Prostate gland (tissue), 2 donors: ENCODE measurements at regions not wholly inside any gene's neighbourhood (a gene's known extent, or its start where the extent isn't known, plus 50 kb on each side); places are given as distances from the start of the nearest gene placed in this dataset.

ENCODE experiments used
- POLR2A ChIP-seq: fragments of 450-650 bp; IDR thresholded peaks from one replicate; pipeline ENCODE4 v1.6.1; 2016; ENCODE audit warnings: antibody characterized with exemption, mild to moderate bottlenecking
- TF ChIP-seq, protein P1 (sequence below), 4 experiments: fragments of 200-600 bp in 2 of 4; fragments of 450-650 bp in 2 of 4; sonication (generic) in 2 of 4; IDR thresholded peaks; 1 replicate in 3 of 4; 2 replicates in 1 of 4; pipeline ENCODE4 v1.5.1; 2016 to 2019; ENCODE audit warnings: antibody characterized with exemption in 4 of 4, mild to moderate bottlenecking in 2 of 4, moderate library complexity in 2 of 4

DNA sequence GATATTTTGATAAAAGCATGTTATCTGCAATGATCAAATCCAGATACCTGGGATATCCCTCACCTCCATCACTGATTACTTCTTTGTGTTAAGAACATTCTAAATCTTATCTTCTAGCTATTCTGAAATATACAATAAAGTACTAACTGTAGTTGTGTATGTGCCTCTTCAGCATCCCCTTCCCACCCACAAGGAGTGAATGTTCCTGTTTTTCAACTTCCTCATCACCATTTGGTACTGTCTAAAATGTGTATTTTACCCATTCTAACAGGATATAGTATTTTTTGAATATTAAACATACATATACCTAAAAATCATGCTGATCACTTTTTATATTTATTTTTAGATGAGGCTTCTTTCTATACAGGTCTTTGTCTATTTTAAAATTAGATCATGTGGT is 1252.6 kb downstream of the TMEM121 start:
- TF ChIP-seq, protein P1, sequence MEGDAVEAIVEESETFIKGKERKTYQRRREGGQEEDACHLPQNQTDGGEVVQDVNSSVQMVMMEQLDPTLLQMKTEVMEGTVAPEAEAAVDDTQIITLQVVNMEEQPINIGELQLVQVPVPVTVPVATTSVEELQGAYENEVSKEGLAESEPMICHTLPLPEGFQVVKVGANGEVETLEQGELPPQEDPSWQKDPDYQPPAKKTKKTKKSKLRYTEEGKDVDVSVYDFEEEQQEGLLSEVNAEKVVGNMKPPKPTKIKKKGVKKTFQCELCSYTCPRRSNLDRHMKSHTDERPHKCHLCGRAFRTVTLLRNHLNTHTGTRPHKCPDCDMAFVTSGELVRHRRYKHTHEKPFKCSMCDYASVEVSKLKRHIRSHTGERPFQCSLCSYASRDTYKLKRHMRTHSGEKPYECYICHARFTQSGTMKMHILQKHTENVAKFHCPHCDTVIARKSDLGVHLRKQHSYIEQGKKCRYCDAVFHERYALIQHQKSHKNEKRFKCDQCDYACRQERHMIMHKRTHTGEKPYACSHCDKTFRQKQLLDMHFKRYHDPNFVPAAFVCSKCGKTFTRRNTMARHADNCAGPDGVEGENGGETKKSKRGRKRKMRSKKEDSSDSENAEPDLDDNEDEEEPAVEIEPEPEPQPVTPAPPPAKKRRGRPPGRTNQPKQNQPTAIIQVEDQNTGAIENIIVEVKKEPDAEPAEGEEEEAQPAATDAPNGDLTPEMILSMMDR (IDR thresholded peaks at IDR 0.05): no peak
- no peak for TF ChIP-seq POLR2A
